C4-2B (cell line): ENCODE measurements at regions not wholly inside any gene's neighbourhood (a gene's known extent, or its start where the extent isn't known, plus 50 kb on each side); places are given as distances from the start of the nearest gene placed in this dataset.

ENCODE experiments used
- H3K27ac ChIP-seq: fragments of 450-650 bp; 2 replicates; pipeline ENCODE4 v1.5.1; 2017
- CTCF ChIP-seq: fragments of 450-650 bp; conservative IDR thresholded peaks from 2 replicates; pipeline ENCODE4 v1.5.1; 2017; ENCODE audit warnings: mild to moderate bottlenecking
- ZFX ChIP-seq: fragments of 450-650 bp; IDR thresholded peaks from 2 replicates; pipeline ENCODE4 v1.6.1; 2017

- no peak for TF ChIP-seq CTCF
- TF ChIP-seq ZFX: no peak
- H3K27ac ChIP-seq: no peak overlapping the region
Observed at GRCh38 chr4:148793221-148793620, 351.0 kb upstream of the NR3C2 start.

DNA sequence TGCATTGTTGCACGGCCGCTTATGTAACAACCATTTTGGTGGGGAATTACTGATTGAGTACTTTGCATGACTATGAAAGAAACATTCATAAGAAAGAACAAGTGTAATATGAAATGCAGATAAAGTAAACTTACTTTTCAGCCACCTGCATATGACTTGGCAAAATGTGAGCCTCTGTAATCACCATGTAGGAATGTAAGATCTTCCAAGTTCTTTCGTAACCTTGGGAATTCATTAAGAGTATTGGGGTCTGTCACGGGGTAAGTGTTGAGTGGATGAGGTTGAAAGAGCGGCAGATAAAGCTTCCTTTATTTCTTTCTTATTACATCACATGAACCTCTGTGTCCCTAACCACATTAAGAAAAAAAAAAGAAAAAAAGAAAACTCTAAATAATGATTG is 348.5 kb upstream of the NR3C2 start:
- no peak for TF ChIP-seq CTCF
- no peak for TF ChIP-seq ZFX
- H3K27ac ChIP-seq: no peak overlapping the region

DNA sequence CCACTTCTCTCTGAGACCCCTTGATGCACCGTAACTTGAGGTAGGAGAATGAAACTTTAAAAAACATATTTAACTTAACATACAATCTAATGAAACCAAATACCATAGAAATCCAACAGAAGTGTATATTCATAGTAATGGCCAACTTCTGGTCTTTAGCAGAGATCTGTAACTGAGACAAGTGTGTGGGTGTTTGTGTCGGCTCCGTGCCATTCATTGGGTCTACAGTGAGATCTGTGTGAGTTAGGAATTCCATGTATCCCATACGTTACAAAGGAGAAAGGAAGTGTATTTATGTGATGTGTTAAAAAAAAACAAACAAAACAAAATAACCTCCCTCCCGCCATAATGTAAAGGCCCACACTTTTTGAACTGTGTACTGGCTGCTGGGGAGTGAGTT is 348.0 kb upstream of the NR3C2 start:
- TF ChIP-seq CTCF: no peak
- no peak for TF ChIP-seq ZFX
- H3K27ac ChIP-seq: 0 out of 2 replicates have a peak overlapping the region, but pooled peaks have one; percentile 5

GRCh38 chr4:148787831-148788477 is 345.7 kb upstream of the NR3C2 start:
- no peak overlapping the region for H3K27ac ChIP-seq
- no peak for TF ChIP-seq CTCF
- TF ChIP-seq ZFX: no peak

DNA sequence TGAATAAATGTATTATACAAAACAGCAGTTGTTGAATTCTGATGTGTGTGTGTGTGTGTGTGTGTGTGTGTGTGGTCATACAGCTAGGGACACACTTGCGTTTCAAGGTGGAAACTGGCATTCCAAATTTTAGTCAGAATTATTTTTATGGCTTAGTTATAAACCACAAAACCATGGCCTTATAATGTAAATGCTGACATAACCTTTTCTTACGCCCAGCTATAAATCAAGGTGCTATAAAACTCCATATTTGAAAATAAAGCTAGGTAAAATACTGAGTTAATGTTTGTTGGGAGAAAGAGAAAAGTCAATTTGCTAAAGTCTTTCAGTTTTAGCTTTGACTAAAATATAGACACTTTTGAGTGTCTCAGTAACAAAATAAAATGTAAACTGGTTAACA is 345.1 kb upstream of the NR3C2 start:
- TF ChIP-seq CTCF: no peak
- no peak for TF ChIP-seq ZFX
- no peak overlapping the region for H3K27ac ChIP-seq

DNA sequence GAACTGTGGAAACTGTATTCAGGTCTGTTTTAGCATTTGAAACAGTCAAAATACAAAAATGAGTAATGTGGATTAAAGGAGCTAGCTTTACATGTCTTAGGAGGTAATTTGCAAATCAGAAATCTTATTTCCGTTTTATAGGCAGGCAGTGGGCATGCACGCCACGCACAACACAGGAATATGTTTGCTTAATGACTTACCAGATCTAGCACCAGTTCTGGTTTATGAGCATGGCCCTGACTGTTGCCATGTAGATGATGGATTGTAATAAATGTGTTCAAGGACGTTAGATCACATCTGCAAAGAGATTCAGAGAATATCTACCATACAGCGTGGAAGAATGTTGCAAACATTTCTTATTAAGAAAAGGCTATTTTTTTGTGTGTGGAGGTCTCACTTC is 344.5 kb upstream of the NR3C2 start:
- H3K27ac ChIP-seq: no peak overlapping the region
- TF ChIP-seq CTCF: no peak
- TF ChIP-seq ZFX: no peak

- H3K27ac ChIP-seq: no peak overlapping the region
- TF ChIP-seq ZFX (no peak), CTCF (no peak)
Observed at GRCh38 chr4:148782284-148782683, 340.1 kb upstream of the NR3C2 start.
